GM12878 (cell line): ENCODE measurements at regions not wholly inside any gene's neighbourhood (a gene's known extent, or its start where the extent isn't known, plus 50 kb on each side); places are given as distances from the start of the nearest gene placed in this dataset.

Experiments
- CTCF ChIP-seq, 3 experiments: IDR thresholded peaks in 2 of 3; conservative IDR thresholded peaks in 1 of 3; 2 replicates each; pipeline ENCODE4 v1.5.1; 2011; ENCODE audit warnings: low read depth in 3 of 3, low read length in 3 of 3, mild to moderate bottlenecking in 3 of 3, control low read depth in 2 of 3, moderate library complexity in 2 of 3, inconsistent platforms in 1 of 3, mixed read lengths in 1 of 3; ENCODE audit not compliant: control insufficient read depth in 2 of 3, insufficient read depth in 1 of 3; ENCODE audit errors: extremely low read depth in 1 of 3
- EZH2 ChIP-seq: IDR thresholded peaks from 2 replicates; pipeline ENCODE4 v1.6.1; 2012; ENCODE audit warnings: low read depth, mild to moderate bottlenecking, control low read depth, inconsistent platforms, low read length, borderline replicate concordance; ENCODE audit not compliant: control insufficient read depth
- MAX ChIP-seq: IDR thresholded peaks from 2 replicates; pipeline ENCODE4 v1.6.1; 2012; ENCODE audit warnings: low read depth, low read length, improper control_type of control experiment
- SKIL ChIP-seq: fragments of 450-650 bp; IDR thresholded peaks from 2 replicates; pipeline ENCODE4 v1.6.1; 2017; ENCODE audit warnings: mild to moderate bottlenecking, low read depth, inconsistent platforms; ENCODE audit not compliant: poor library complexity, severe bottlenecking

- TF ChIP-seq CTCF (IDR thresholded peaks at IDR 0.05 in 2 of 3, conservative IDR thresholded peaks at IDR 0.05 in 1 of 3; ENCODE audit: control insufficient read depth in 2 of 3, extremely low read depth in 1 of 3, insufficient read depth in 1 of 3, low read depth in 3 of 3, low read length in 3 of 3), result no peak
- no peak for TF ChIP-seq MAX
- no peak for TF ChIP-seq EZH2
- no peak for TF ChIP-seq SKIL
Measured at GRCh38 chr13:91264484-91264883, 83.0 kb upstream of the MIR17HG start.
